ENCODE measurements at regions not wholly inside any gene's neighbourhood (a gene's known extent, or its start where the extent isn't known, plus 50 kb on each side); places are given as distances from the start of the nearest gene placed in this dataset.

DNA sequence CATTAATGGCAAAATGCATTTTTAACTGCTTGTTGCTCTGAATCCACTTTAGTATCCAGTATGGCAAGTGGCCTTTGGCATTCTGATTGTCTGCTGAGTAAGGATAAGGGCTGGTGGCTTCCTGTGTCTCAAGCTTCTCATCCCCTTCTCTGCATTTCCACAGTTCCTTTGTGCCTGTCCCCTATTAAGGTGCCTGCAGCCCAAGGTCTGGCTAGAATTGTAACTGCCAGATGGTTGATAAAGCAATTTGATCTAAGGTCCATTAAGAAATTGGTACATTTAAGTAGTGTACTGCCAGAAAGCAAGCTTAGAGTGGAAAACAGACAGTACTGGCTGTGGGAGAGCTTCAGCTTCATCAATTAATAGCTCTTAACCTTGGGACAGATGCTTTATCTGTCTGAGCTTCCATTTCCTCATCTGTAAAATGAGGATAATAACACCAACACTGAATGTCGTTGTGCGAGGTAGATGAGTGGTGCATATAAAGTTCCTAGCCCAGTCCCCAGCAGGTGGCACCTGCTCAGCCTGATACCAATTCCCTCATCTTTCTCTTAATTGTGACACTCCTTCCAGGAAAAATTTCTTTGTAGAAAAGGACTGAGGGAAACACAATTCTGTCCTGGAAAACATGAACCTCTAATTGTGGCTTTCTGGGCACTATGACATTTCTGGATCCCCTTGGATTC lies 570.6 kb upstream of the GCFC2 start:
- TF ChIP-seq ZNF274 (IDR thresholded peaks at IDR 0.05; ENCODE audit: low read depth, low read length) (no peak), POLR2A (IDR thresholded peaks at IDR 0.05; ENCODE audit: borderline replicate concordance, extremely low read depth, insufficient read depth, insufficient read length) (no peak)
